IMR-90 (cell line): ENCODE measurements at regions not wholly inside any gene's neighbourhood (a gene's known extent, or its start where the extent isn't known, plus 50 kb on each side); places are given as distances from the start of the nearest gene placed in this dataset.
A peak's percentile ranks its signal among the peaks of the same experiment; 100 is the strongest.

Experiments used
- ATAC-seq: fragments of 200-7000 bp; cut with Tn5 transposase; 2 replicates; pipeline ENCODE4 v1.9.1; 2020; ENCODE audit warnings: low read depth, mild to moderate bottlenecking, moderate library complexity
- BruUV-seq: library from RNA; stranded (reverse); fragments of 400-500 nt; replicated peaks from 2 replicates; lab custom pipeline; 2021; lab: Mats Ljungman, UMichigan
- CTCF ChIA-PET: fragments of 300-600 bp; formaldehyde crosslinking; extraction: SDS; loops from one replicate; lab custom pipeline; 2021; ENCODE audit warnings: antibody characterized with exemption; lab: Yijun Ruan, JAX
- POLR2A ChIA-PET: fragments of 300-600 bp; sonication (Branson Sonifier 250); formaldehyde crosslinking; loops from one replicate; lab custom pipeline; 2022; ENCODE audit warnings: antibody characterized with exemption; ENCODE audit not compliant: unreplicated experiment; lab: Charles Lee
- DNase-seq: peaks from one replicate; pipeline ENCODE4 v3.0.0; 2013
- H2AFZ ChIP-seq: replicated peaks from 2 replicates; pipeline ENCODE3; 2013; ENCODE audit warnings: low read length, mild to moderate bottlenecking; ENCODE audit not compliant: poor library complexity
- H2AK5ac ChIP-seq: 2 replicates; pipeline ENCODE4 v1.6.1; 2013; ENCODE audit warnings: low read depth, low read length, inconsistent platforms
- H2AK9ac ChIP-seq: replicated peaks from 2 replicates; pipeline ENCODE3; 2013; ENCODE audit warnings: mild to moderate bottlenecking, low read depth, low read length, moderate library complexity; ENCODE audit not compliant: poor library complexity
- H2BK120ac ChIP-seq: 2 replicates; pipeline ENCODE4 v1.6.1; 2013; ENCODE audit warnings: low read depth, low read length, inconsistent platforms
- H2BK15ac ChIP-seq: 3 replicates; pipeline ENCODE4 v1.6.1; 2013; ENCODE audit warnings: low read depth, low read length, inconsistent platforms
- H2BK20ac ChIP-seq: 2 replicates; pipeline ENCODE4 v1.6.1; 2013; ENCODE audit warnings: low read depth, mild to moderate bottlenecking, inconsistent platforms, low read length, moderate library complexity
- H2BK5ac ChIP-seq: 2 replicates; pipeline ENCODE4 v1.6.1; 2013; ENCODE audit warnings: mild to moderate bottlenecking, low read depth, low read length, inconsistent platforms; ENCODE audit not compliant: poor library complexity, severe bottlenecking
- H3K14ac ChIP-seq: replicated peaks from 2 replicates; pipeline ENCODE4 v1.6.1; 2013; ENCODE audit warnings: low read depth, low read length, inconsistent platforms
- H3K18ac ChIP-seq: 2 replicates; pipeline ENCODE4 v1.6.1; 2013; ENCODE audit warnings: low read depth, low read length, control low read depth
- H3K23ac ChIP-seq: 2 replicates; pipeline ENCODE4 v1.6.1; 2013; ENCODE audit warnings: low read depth, low read length, inconsistent platforms
- H3K27ac ChIP-seq: 2 replicates; pipeline ENCODE4 v1.5.1; 2013; ENCODE audit warnings: mild to moderate bottlenecking, control low read depth, low read length; ENCODE audit not compliant: insufficient read depth
- H3K27me3 ChIP-seq: 2 replicates; pipeline ENCODE4 v1.6.1; 2013; ENCODE audit warnings: low read length; ENCODE audit not compliant: control insufficient read depth, insufficient read depth
- H3K36me3 ChIP-seq: 2 replicates; pipeline ENCODE4 v1.6.1; 2013; ENCODE audit warnings: low read length, mixed read lengths; ENCODE audit not compliant: control insufficient read depth, insufficient read depth
- H3K4ac ChIP-seq: 2 replicates; pipeline ENCODE4 v1.6.1; 2013; ENCODE audit warnings: low read depth, low read length, inconsistent platforms
- H3K4me1 ChIP-seq: 2 replicates; pipeline ENCODE4 v1.6.1; 2013; ENCODE audit warnings: low read length, mixed read lengths; ENCODE audit not compliant: control insufficient read depth, insufficient read depth
- H3K4me2 ChIP-seq: 2 replicates; pipeline ENCODE4 v1.6.1; 2013; ENCODE audit warnings: low read depth, mild to moderate bottlenecking, control low read depth, low read length, moderate library complexity
- H3K4me3 ChIP-seq: 2 replicates; pipeline ENCODE4 v1.5.1; 2013; ENCODE audit warnings: low read depth, mild to moderate bottlenecking, control low read depth, low read length, moderate library complexity; ENCODE audit not compliant: insufficient read depth
- H3K56ac ChIP-seq: 2 replicates; pipeline ENCODE4 v1.6.1; 2013; ENCODE audit warnings: low read length, inconsistent platforms; ENCODE audit not compliant: insufficient read depth; ENCODE audit errors: extremely low read depth
- H3K79me1 ChIP-seq, 2 experiments: 2 replicates each; pipeline ENCODE4 v1.6.1; 2013; ENCODE audit warnings: low read length in 2 of 2, inconsistent platforms in 1 of 2, low read depth in 1 of 2
- H3K9ac ChIP-seq: 2 replicates; pipeline ENCODE4 v1.6.1; 2013; ENCODE audit warnings: low read depth, low read length, control low read depth
- H3K9me1 ChIP-seq: 2 replicates; pipeline ENCODE4 v1.6.1; 2013; ENCODE audit warnings: low read length, inconsistent platforms; ENCODE audit not compliant: insufficient read depth
- H3K9me3 ChIP-seq: 2 replicates; pipeline ENCODE4 v1.6.1; 2013; ENCODE audit warnings: low read length; ENCODE audit not compliant: control insufficient read depth, insufficient read depth
- H4K20me1 ChIP-seq: 2 replicates; pipeline ENCODE4 v1.6.1; 2013; ENCODE audit warnings: low read length, inconsistent platforms; ENCODE audit not compliant: insufficient read depth
- H4K5ac ChIP-seq: 2 replicates; pipeline ENCODE4 v1.6.1; 2013; ENCODE audit warnings: mild to moderate bottlenecking, low read depth, low read length, control low read depth
- H4K8ac ChIP-seq, 2 experiments: 2 replicates each; pipeline ENCODE4 v1.6.1; 2013; ENCODE audit warnings: low read depth in 2 of 2, low read length in 2 of 2, control low read depth in 1 of 2, inconsistent platforms in 1 of 2
- H4K91ac ChIP-seq: 2 replicates; pipeline ENCODE4 v1.6.1; 2013; ENCODE audit warnings: low read depth, low read length, inconsistent platforms; ENCODE audit not compliant: insufficient read depth
- BHLHE40 ChIP-seq: fragments of 150-350 bp; IDR thresholded peaks from 2 replicates; pipeline ENCODE4 v1.6.1; 2016; ENCODE audit warnings: mild to moderate bottlenecking, low read depth, low read length
- CEBPB ChIP-seq: IDR thresholded peaks from 2 replicates; pipeline ENCODE4 v1.6.1; 2012; ENCODE audit warnings: low read depth, low read length, improper control_type of control experiment
- CHD1 ChIP-seq: IDR thresholded peaks from 2 replicates; pipeline ENCODE4 v1.6.1; 2012; ENCODE audit warnings: low read depth, low read length, improper control_type of control experiment
- CTCF ChIP-seq: conservative IDR thresholded peaks from 2 replicates; pipeline ENCODE4 v1.5.1; 2012; ENCODE audit warnings: mild to moderate bottlenecking, low read depth, low read length, improper control_type of control experiment
- FOS ChIP-seq: fragments of 150-350 bp; IDR thresholded peaks from 2 replicates; pipeline ENCODE4 v1.6.1; 2016; ENCODE audit warnings: low read depth, low read length
- MAFK ChIP-seq: IDR thresholded peaks from 2 replicates; pipeline ENCODE4 v1.6.1; 2012; ENCODE audit warnings: low read depth, low read length, improper control_type of control experiment
- MAZ ChIP-seq: IDR thresholded peaks from 2 replicates; pipeline ENCODE4 v1.6.1; 2012; ENCODE audit warnings: low read depth, mild to moderate bottlenecking, low read length, improper control_type of control experiment, moderate library complexity, borderline replicate concordance
- NFE2L2 ChIP-seq: fragments of 150-350 bp; IDR thresholded peaks from 2 replicates; pipeline ENCODE4 v1.6.1; 2016; ENCODE audit warnings: low read depth, mild to moderate bottlenecking, low read length
- RAD21 ChIP-seq: IDR thresholded peaks from 2 replicates; pipeline ENCODE4 v1.6.1; 2012; ENCODE audit warnings: low read length, improper control_type of control experiment
- RCOR1 ChIP-seq: IDR thresholded peaks from 2 replicates; pipeline ENCODE4 v1.6.1; 2012; ENCODE audit warnings: mild to moderate bottlenecking, low read length, improper control_type of control experiment; ENCODE audit not compliant: insufficient replicate concordance
- SMC3 ChIP-seq: fragments of 150-350 bp; IDR thresholded peaks from 2 replicates; pipeline ENCODE4 v1.6.1; 2016; ENCODE audit warnings: low read depth, mild to moderate bottlenecking, antibody characterized with exemption, low read length, moderate library complexity
- USF2 ChIP-seq: fragments of 150-350 bp; IDR thresholded peaks from 2 replicates; pipeline ENCODE4 v1.6.1; 2017; ENCODE audit warnings: mild to moderate bottlenecking, antibody characterized with exemption, low read length, low read depth
- WGBS, 2 experiments: methylation state at CpG; one replicate each; pipeline versions ENCODE4 v1.1.5 to v1.1.7; 2013; ENCODE audit warnings: missing lambda C conversion rate in 2 of 2; ENCODE audit not compliant: insufficient read length in 1 of 2; ENCODE audit errors: extremely low coverage in 2 of 2; 5-methylcytosine and 5-hydroxymethylcytosine counted together
- dilution Hi-C: fragments of 300-500 bp; cut with HindIII; formaldehyde crosslinking; loops from one replicate; pipeline ENCODE4 v1.14.3; 2018; ENCODE audit warnings: low sequenced_read_pairs; ENCODE audit not compliant: unreplicated experiment
- in situ Hi-C: fragments of 300-500 bp; cut with MboI; formaldehyde crosslinking; loops from 3 replicates; pipeline ENCODE4 v1.14.3; 2019; ENCODE audit warnings: low sequenced_read_pairs, inconsistent platforms, mixed read lengths
- intact Hi-C: fragments of 100-400 bp; cut with micrococcal nuclease; formaldehyde crosslinking; loops from 2 replicates; pipeline ENCODE4 v1.10.0; 2022
- TF ChIP-seq, protein P1 (sequence below): fragments of 150-350 bp; IDR thresholded peaks from 2 replicates; pipeline ENCODE4 v1.6.1; 2016; ENCODE audit warnings: low read depth, mild to moderate bottlenecking, low read length, moderate library complexity, borderline replicate concordance

- POLR2A ChIA-PET, result no interaction called here
- Histone ChIP-seq H4K20me1 (no peaks in the 10 kb centered on the region), H4K91ac (no peak overlapping the region), H4K5ac (no peak overlapping the region), H3K9me1 (no peaks in the 10 kb centered on the region), H2BK5ac (no peak overlapping the region), H3K36me3 (no peaks in the 10 kb centered on the region), H2BK20ac (no peak overlapping the region), H2BK120ac (no peak overlapping the region), H2AK9ac (peak overlapping the region; percentile 53), H3K4me2 (no peak overlapping the region), H3K27ac (no peak overlapping the region), H3K4me1 (peaks cover 4% of the 10 kb centered on the region; the same call in 1 of the 2 replicates), H3K4me3 (no peak overlapping the region), H3K9me3 (peaks cover 8% of the 10 kb centered on the region), H4K8ac (no peak overlapping the region), H2AK5ac (no peak overlapping the region), H3K4ac (no peak overlapping the region), H3K14ac (no peak overlapping the region), H3K9ac (no peak overlapping the region), H2BK15ac (no peak overlapping the region), H3K56ac (no peak overlapping the region), H3K23ac (no peak overlapping the region), H3K27me3 (peaks cover 23% of the 10 kb centered on the region), H3K18ac (no peak overlapping the region), H2AFZ (no peak overlapping the region), H3K79me1 (no peaks in the 10 kb centered on the region)
- dilution Hi-C loops, result loop anchor here (10.0 kb wide), 1 partner anchor 328 kb away; no protein-coding TSS in a partner anchor
- no TSS peak for BruUV-seq
- intact Hi-C loops, result loop anchor here (5.0 kb wide), 2 partner anchors 266 to 306 kb away; no protein-coding TSS in a partner anchor
- no CpG with 5 or more reads among the region's 1 CpG for WGBS, 2 experiments
- CTCF ChIA-PET, result no interaction called here
- no peak for DNase-seq
- 0 out of 2 replicates have a peak, but pooled peaks have one; percentile 27 for ATAC-seq
- in situ Hi-C loops, result loop anchor here (5.0 kb wide), 1 partner anchor 326 kb away; no protein-coding TSS in a partner anchor
- TF ChIP-seq USF2 (no peak), NFE2L2 (no peak), SMC3 (no peak), RCOR1 (no peak), CEBPB (no peak), RAD21 (no peak), MAZ (no peak), CHD1 (no peak), FOS (no peak), CTCF (no peak), MAFK (no peak), BHLHE40 (no peak)
- TF ChIP-seq, protein P1, sequence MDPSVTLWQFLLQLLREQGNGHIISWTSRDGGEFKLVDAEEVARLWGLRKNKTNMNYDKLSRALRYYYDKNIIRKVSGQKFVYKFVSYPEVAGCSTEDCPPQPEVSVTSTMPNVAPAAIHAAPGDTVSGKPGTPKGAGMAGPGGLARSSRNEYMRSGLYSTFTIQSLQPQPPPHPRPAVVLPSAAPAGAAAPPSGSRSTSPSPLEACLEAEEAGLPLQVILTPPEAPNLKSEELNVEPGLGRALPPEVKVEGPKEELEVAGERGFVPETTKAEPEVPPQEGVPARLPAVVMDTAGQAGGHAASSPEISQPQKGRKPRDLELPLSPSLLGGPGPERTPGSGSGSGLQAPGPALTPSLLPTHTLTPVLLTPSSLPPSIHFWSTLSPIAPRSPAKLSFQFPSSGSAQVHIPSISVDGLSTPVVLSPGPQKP, result no peak
Measured at GRCh38 chr9:87336407-87336806, 161.3 kb upstream of the DAPK1 start.
